GM23338 (cell line): ENCODE measurements at regions not wholly inside any gene's neighbourhood (a gene's known extent, or its start where the extent isn't known, plus 50 kb on each side); places are given as distances from the start of the nearest gene placed in this dataset.

ENCODE experiments used
- ATAC-seq: fragments of 200-7000 bp; cut with Tn5 transposase; 3 replicates; pipeline ENCODE4 v1.9.1; 2020
- DNase-seq: peaks from one replicate; pipeline ENCODE4 v3.0.0-alpha.2; 2015; ENCODE audit warnings: low spot score
- H2AFZ ChIP-seq: fragments of 200-600 bp; sonication (generic); 2 replicates; pipeline ENCODE4 v1.8.0; 2016; ENCODE audit warnings: antibody characterized with exemption, mild to moderate bottlenecking, moderate library complexity
- H3F3A ChIP-seq: fragments of 200-600 bp; sonication (generic); replicated peaks from 2 replicates; pipeline ENCODE4 v1.8.0; 2017; ENCODE audit warnings: antibody characterized with exemption, mixed run types, low read depth
- H3K27ac ChIP-seq: fragments of 200-600 bp; sonication (generic); 2 replicates; pipeline ENCODE4 v1.6.1; 2016; ENCODE audit warnings: low read depth
- H3K27me3 ChIP-seq: fragments of 200-600 bp; sonication (generic); 2 replicates; pipeline ENCODE4 v1.8.0; 2016; ENCODE audit warnings: mild to moderate bottlenecking, mixed run types, moderate library complexity; ENCODE audit not compliant: insufficient read depth
- H3K36me3 ChIP-seq: fragments of 200-600 bp; sonication (generic); 2 replicates; pipeline ENCODE4 v1.8.0; 2016; ENCODE audit warnings: mild to moderate bottlenecking; ENCODE audit not compliant: insufficient read depth
- H3K4me1 ChIP-seq: fragments of 200-600 bp; sonication (generic); 2 replicates; pipeline ENCODE4 v1.8.0; 2016; ENCODE audit warnings: mild to moderate bottlenecking, moderate library complexity; ENCODE audit not compliant: insufficient read depth
- H3K4me2 ChIP-seq: fragments of 200-600 bp; sonication (generic); 2 replicates; pipeline ENCODE4 v1.7.1; 2017; ENCODE audit warnings: mixed run types
- H3K4me3 ChIP-seq: fragments of 200-600 bp; sonication (generic); 2 replicates; pipeline ENCODE4 v1.6.1; 2016; ENCODE audit warnings: mixed run types
- H3K79me2 ChIP-seq: fragments of 200-600 bp; sonication (generic); replicated peaks from 2 replicates; pipeline ENCODE4 v1.8.0; 2017; ENCODE audit warnings: mild to moderate bottlenecking; ENCODE audit not compliant: insufficient read depth
- H3K9me2 ChIP-seq: fragments of 200-600 bp; sonication (generic); 2 replicates; pipeline ENCODE4 v1.8.0; 2017; ENCODE audit not compliant: insufficient read depth
- H4K20me1 ChIP-seq: fragments of 200-600 bp; sonication (generic); replicated peaks from 2 replicates; pipeline ENCODE4 v1.8.0; 2017; ENCODE audit warnings: mild to moderate bottlenecking; ENCODE audit not compliant: insufficient read depth
- H3K27ac Mint-ChIP-seq: 2 replicates; pipeline ENCODE4 v1.8.0; 2020; ENCODE audit warnings: inconsistent platforms, mild to moderate bottlenecking, moderate library complexity, mixed read lengths
- H3K27me3 Mint-ChIP-seq: 3 replicates; pipeline ENCODE4 v1.8.0; 2022; ENCODE audit warnings: low read depth, mild to moderate bottlenecking, moderate library complexity, mixed read lengths, inconsistent platforms; ENCODE audit not compliant: insufficient read depth, poor library complexity
- H3K36me3 Mint-ChIP-seq: 3 replicates; pipeline ENCODE4 v1.8.0; 2021; ENCODE audit warnings: low read depth, mild to moderate bottlenecking, inconsistent platforms, moderate library complexity, mixed read lengths
- H3K4me1 Mint-ChIP-seq: 3 replicates; pipeline ENCODE4 v1.8.0; 2020; ENCODE audit warnings: mild to moderate bottlenecking, inconsistent platforms, mixed read lengths
- H3K4me3 Mint-ChIP-seq: 3 replicates; pipeline ENCODE4 v1.8.0; 2021; ENCODE audit warnings: moderate library complexity, mild to moderate bottlenecking, inconsistent platforms, mixed read lengths
- H3K9me3 Mint-ChIP-seq: 3 replicates; pipeline ENCODE4 v1.8.0; 2020; ENCODE audit warnings: moderate library complexity, mild to moderate bottlenecking, inconsistent platforms, mixed read lengths
- CREB1 ChIP-seq: fragments of 250-450 bp; sonication (Bioruptor Pico); IDR thresholded peaks from 2 replicates; pipeline ENCODE4 v1.5.0; 2020; ENCODE audit warnings: low read depth, mild to moderate bottlenecking, moderate library complexity
- EZH2 ChIP-seq: fragments of 200-600 bp; sonication (generic); IDR thresholded peaks from one replicate; pipeline ENCODE4 v1.8.0; 2017; ENCODE audit warnings: antibody characterized with exemption, mild to moderate bottlenecking, low read depth; ENCODE audit not compliant: unreplicated experiment
- EZH2phosphoT487 ChIP-seq: fragments of 200-600 bp; sonication (generic); IDR thresholded peaks from one replicate; pipeline ENCODE4 v1.8.1; 2018; ENCODE audit warnings: antibody characterized with exemption; ENCODE audit not compliant: unreplicated experiment
- JUNB ChIP-seq: IDR thresholded peaks from one replicate; pipeline ENCODE4 v1.6.1; 2016; ENCODE audit warnings: antibody characterized with exemption; ENCODE audit not compliant: unreplicated experiment
- NANOG ChIP-seq: IDR thresholded peaks from 2 replicates; pipeline ENCODE4 v1.6.1; 2016; ENCODE audit warnings: antibody characterized with exemption, borderline replicate concordance
- POLR2AphosphoS5 ChIP-seq: IDR thresholded peaks from 2 replicates; pipeline ENCODE4 v1.6.1; 2016; ENCODE audit warnings: antibody characterized with exemption, low read depth
- REST ChIP-seq: IDR thresholded peaks from one replicate; pipeline ENCODE4 v1.6.1; 2018; ENCODE audit warnings: antibody characterized with exemption; ENCODE audit not compliant: unreplicated experiment
- STAT1 ChIP-seq: IDR thresholded peaks from one replicate; pipeline ENCODE4 v1.6.1; 2016; ENCODE audit warnings: antibody characterized with exemption; ENCODE audit not compliant: unreplicated experiment
- ZNF114 ChIP-seq: fragments of 250-450 bp; sonication (Bioruptor Pico); IDR thresholded peaks from 2 replicates; pipeline ENCODE4 v1.5.0; 2020; ENCODE audit warnings: mild to moderate bottlenecking, moderate library complexity
- ZNF331 ChIP-seq: fragments of 250-450 bp; sonication (Bioruptor Pico); IDR thresholded peaks from 2 replicates; pipeline ENCODE4 v1.5.0; 2020; ENCODE audit warnings: low read depth, mild to moderate bottlenecking, moderate library complexity
- ZNF462 ChIP-seq: fragments of 250-450 bp; sonication (Bioruptor Pico); IDR thresholded peaks from 2 replicates; pipeline ENCODE4 v1.5.0; 2020; ENCODE audit warnings: mild to moderate bottlenecking, moderate library complexity
- TF ChIP-seq, protein P1 (sequence below): IDR thresholded peaks from 2 replicates; pipeline ENCODE4 v1.6.1; 2016; ENCODE audit warnings: antibody characterized with exemption
- TF ChIP-seq, protein P2 (sequence below), 2 experiments: fragments of 200-600 bp in 1 of 2; sonication (generic) in 1 of 2; conservative IDR thresholded peaks; 2 replicates each; pipeline versions ENCODE4 v1.5.1 to v1.6.1; 2016 to 2017; ENCODE audit warnings: antibody characterized with exemption in 2 of 2, low read depth in 2 of 2, mild to moderate bottlenecking in 2 of 2, moderate library complexity in 1 of 2

DNA sequence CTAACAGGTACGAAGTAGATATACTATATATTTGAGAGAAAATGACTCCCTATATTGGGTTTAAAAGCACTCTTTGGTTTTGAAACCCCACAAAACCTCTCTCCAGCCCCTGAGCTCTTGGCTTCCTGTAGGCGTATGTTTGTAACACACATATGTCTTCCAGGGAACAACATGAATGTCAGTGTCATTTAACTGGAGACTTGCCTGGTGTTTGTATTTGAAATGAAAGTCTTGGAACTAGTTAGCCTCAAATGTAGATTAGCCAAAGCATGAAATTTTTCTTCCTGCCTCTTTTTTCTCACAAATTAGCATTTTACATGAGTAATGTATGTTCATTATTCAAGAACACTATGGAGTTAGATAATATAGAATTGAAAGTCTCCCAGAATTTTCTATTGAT lies 411.8 kb upstream of the ASIC2 start:
- no peaks in the 10 kb centered on the region for H3K9me3 Mint-ChIP-seq
- no peak overlapping the region for H3K27ac ChIP-seq

More for the DNA sequence above, 411.8 kb upstream of the ASIC2 start:
- H3K79me2 ChIP-seq = no peaks in the 10 kb centered on the region
- no peaks in the 10 kb centered on the region for H3K4me1 ChIP-seq
- TF ChIP-seq JUNB (no peak), ZNF462 (CRISPR knock-in tag) (no peak), EZH2 (no peak), STAT1 (no peak), REST (no peak), EZH2phosphoT487 (no peak), ZNF331 (CRISPR knock-in tag) (no peak), NANOG (no peak), POLR2AphosphoS5 (no peak), ZNF114 (CRISPR knock-in tag) (no peak), CREB1 (no peak)
- TF ChIP-seq, protein P1, sequence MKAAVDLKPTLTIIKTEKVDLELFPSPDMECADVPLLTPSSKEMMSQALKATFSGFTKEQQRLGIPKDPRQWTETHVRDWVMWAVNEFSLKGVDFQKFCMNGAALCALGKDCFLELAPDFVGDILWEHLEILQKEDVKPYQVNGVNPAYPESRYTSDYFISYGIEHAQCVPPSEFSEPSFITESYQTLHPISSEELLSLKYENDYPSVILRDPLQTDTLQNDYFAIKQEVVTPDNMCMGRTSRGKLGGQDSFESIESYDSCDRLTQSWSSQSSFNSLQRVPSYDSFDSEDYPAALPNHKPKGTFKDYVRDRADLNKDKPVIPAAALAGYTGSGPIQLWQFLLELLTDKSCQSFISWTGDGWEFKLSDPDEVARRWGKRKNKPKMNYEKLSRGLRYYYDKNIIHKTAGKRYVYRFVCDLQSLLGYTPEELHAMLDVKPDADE = no peak
- TF ChIP-seq, protein P2, sequence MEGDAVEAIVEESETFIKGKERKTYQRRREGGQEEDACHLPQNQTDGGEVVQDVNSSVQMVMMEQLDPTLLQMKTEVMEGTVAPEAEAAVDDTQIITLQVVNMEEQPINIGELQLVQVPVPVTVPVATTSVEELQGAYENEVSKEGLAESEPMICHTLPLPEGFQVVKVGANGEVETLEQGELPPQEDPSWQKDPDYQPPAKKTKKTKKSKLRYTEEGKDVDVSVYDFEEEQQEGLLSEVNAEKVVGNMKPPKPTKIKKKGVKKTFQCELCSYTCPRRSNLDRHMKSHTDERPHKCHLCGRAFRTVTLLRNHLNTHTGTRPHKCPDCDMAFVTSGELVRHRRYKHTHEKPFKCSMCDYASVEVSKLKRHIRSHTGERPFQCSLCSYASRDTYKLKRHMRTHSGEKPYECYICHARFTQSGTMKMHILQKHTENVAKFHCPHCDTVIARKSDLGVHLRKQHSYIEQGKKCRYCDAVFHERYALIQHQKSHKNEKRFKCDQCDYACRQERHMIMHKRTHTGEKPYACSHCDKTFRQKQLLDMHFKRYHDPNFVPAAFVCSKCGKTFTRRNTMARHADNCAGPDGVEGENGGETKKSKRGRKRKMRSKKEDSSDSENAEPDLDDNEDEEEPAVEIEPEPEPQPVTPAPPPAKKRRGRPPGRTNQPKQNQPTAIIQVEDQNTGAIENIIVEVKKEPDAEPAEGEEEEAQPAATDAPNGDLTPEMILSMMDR (conservative IDR thresholded peaks at IDR 0.05; ENCODE audit: low read depth in 2 of 2) = no peak
- no peaks in the 10 kb centered on the region for H4K20me1 ChIP-seq
- ATAC-seq (no peak), DNase-seq (no peak)
- Mint-ChIP-seq H3K27me3 (peaks cover 2% of the 10 kb centered on the region), H3K27ac (no peak overlapping the region), H3K4me3 (no peak overlapping the region), H3K4me1 (no peaks in the 10 kb centered on the region), H3K36me3 (no peaks in the 10 kb centered on the region)
- no peaks in the 10 kb centered on the region for H3F3A ChIP-seq
- no peaks in the 10 kb centered on the region for H3K9me2 ChIP-seq
- H3K27me3 ChIP-seq = no peaks in the 10 kb centered on the region
- no peak overlapping the region for H3K4me3 ChIP-seq
- no peak overlapping the region for H2AFZ ChIP-seq
- 0 out of 2 replicates have a peak, but pooled peaks cover 3% of the 10 kb centered on the region for H3K36me3 ChIP-seq
- H3K4me2 ChIP-seq = no peak overlapping the region
